ENCODE measurements at regions not wholly inside any gene's neighbourhood (a gene's known extent, or its start where the extent isn't known, plus 50 kb on each side); places are given as distances from the start of the nearest gene placed in this dataset.

DNA sequence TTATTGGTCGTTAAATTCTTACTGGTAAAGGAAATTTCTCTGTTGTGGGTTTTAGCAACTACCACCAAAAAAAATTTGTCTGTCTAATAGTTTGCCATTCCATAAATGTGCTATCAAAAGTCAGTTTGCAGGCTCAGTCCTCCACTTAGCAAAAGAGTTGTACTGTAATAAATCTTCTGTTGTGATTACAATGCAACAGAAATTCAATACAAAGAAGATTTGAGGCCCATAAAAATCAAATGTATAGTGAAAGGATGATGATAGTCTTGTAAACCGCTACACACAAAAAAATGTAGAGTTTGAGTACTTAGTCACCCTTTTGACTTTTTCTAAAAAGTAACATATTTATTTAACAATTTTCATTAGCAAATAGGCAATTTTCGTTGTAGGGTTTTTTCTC, 251.7 kb downstream of the VGLL3 start:
- H2BK120ac ChIP-seq (ENCODE audit: low read depth, low read length): no peak overlapping the region
- no peak overlapping the region for H2BK15ac ChIP-seq (replicated peaks; ENCODE audit: low read depth)

DNA sequence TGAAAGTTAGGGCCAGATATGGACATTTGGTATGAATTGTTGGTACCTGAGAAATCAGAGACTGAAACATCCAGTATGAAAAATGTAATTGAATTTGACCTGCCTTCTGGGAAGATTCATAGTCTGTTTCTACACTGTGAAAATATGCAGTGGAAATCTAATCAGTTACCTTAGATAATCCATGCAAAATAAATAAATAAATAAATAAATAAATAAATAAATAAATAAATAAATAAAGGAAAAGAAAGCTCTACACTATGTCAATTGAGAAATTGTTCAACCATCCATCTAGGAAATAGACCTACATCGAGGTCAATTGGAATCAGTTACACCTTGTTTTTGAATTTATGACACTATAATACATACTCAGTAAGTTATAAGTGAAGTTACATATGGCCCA, 252.3 kb downstream of the VGLL3 start:
- no peak overlapping the region for H2BK5ac ChIP-seq (ENCODE audit: low read length)
- no peak overlapping the region for H2BK15ac ChIP-seq (replicated peaks; ENCODE audit: low read depth)
- no peak overlapping the region for H3K9ac ChIP-seq (ENCODE audit: low read length)
- H3K36me3 ChIP-seq (ENCODE audit: control insufficient read depth, insufficient read depth, low read length): no peaks in the 10 kb centered on the region
- H3K56ac ChIP-seq (ENCODE audit: low read length): no peak overlapping the region
- no peak overlapping the region for H3K4me3 ChIP-seq (ENCODE audit: low read length)
- H3K4me2 ChIP-seq (ENCODE audit: low read length): no peak overlapping the region
- no peak overlapping the region for H3K4ac ChIP-seq (ENCODE audit: low read depth, low read length)
- H3K79me2 ChIP-seq (ENCODE audit: control insufficient read depth, insufficient read depth, low read length): no peaks in the 10 kb centered on the region
- H2AK5ac ChIP-seq (ENCODE audit: low read length): no peak overlapping the region
- no peaks in the 10 kb centered on the region for H3K4me1 ChIP-seq (ENCODE audit: control insufficient read depth, low read depth, low read length)
- H3K27ac ChIP-seq (ENCODE audit: low read depth, low read length): no peak overlapping the region
- H4K5ac ChIP-seq (ENCODE audit: low read length): no peak overlapping the region
- no peak overlapping the region for H4K8ac ChIP-seq (ENCODE audit: low read depth, low read length)
- no peak overlapping the region for H2BK120ac ChIP-seq (ENCODE audit: low read depth, low read length)
- no CpG with 5 or more reads among the region's 1 CpG for WGBS (ENCODE audit: extremely low coverage, insufficient coverage, low lambda C conversion rate)
- no peaks in the 10 kb centered on the region for H3K79me1 ChIP-seq (ENCODE audit: low read length)
- no peak overlapping the region for H3K23ac ChIP-seq (ENCODE audit: low read length)
- DNase-seq: no peak
- H3K27me3 ChIP-seq (ENCODE audit: insufficient read depth, low read length, poor library complexity): no peaks in the 10 kb centered on the region
- H3K18ac ChIP-seq (ENCODE audit: low read length): no peak overlapping the region

More for the DNA sequence above, 251.7 kb downstream of the VGLL3 start:
- DNase-seq: no peak
- Histone ChIP-seq H2BK5ac (ENCODE audit: low read length) (no peak overlapping the region), H3K4me3 (ENCODE audit: low read length) (no peak overlapping the region), H3K18ac (ENCODE audit: low read length) (no peak overlapping the region), H3K9ac (ENCODE audit: low read length) (no peak overlapping the region), H3K4me2 (ENCODE audit: low read length) (no peak overlapping the region), H3K36me3 (ENCODE audit: control insufficient read depth, insufficient read depth, low read length) (no peaks in the 10 kb centered on the region), H3K23ac (ENCODE audit: low read length) (no peak overlapping the region), H3K27ac (ENCODE audit: low read depth, low read length) (no peak overlapping the region), H3K56ac (ENCODE audit: low read length) (no peak overlapping the region), H4K5ac (ENCODE audit: low read length) (no peak overlapping the region), H4K8ac (ENCODE audit: low read depth, low read length) (no peak overlapping the region), H3K4ac (ENCODE audit: low read depth, low read length) (no peak overlapping the region), H2AK5ac (ENCODE audit: low read length) (no peak overlapping the region), H3K79me1 (ENCODE audit: low read length) (no peaks in the 10 kb centered on the region), H3K27me3 (ENCODE audit: insufficient read depth, low read length, poor library complexity) (no peaks in the 10 kb centered on the region), H3K79me2 (ENCODE audit: control insufficient read depth, insufficient read depth, low read length) (no peaks in the 10 kb centered on the region), H3K4me1 (ENCODE audit: control insufficient read depth, low read depth, low read length) (no peaks in the 10 kb centered on the region)
- no CpG with 5 or more reads among the region's 3 CpGs for WGBS (ENCODE audit: extremely low coverage, insufficient coverage, low lambda C conversion rate)

DNA sequence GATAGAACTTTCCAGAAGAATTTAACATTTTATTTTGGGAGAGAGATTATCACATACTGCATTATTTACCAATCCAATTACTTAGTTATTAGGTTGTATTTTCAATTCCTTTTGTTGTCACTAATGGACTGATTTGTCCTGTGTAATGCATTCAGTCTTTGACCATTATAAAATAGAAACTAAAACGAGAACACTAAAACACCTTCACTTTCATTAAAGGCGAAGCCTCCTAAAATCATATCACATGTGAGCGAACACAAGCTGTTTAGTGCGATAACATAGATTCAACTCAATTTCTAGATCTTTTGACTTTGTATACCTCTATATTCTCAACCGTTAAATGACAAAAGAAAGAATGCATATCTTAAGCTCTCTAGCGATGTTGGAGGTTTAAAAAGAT, 253.4 kb downstream of the VGLL3 start:
- DNase-seq: no peak
- H3K4me1 ChIP-seq (ENCODE audit: control insufficient read depth, low read depth, low read length): no peaks in the 10 kb centered on the region
- no peak overlapping the region for H3K27ac ChIP-seq (ENCODE audit: low read depth, low read length)
- no peak overlapping the region for H2BK5ac ChIP-seq (ENCODE audit: low read length)
- H3K9ac ChIP-seq (ENCODE audit: low read length): no peak overlapping the region
- H2BK15ac ChIP-seq (replicated peaks; ENCODE audit: low read depth): no peak overlapping the region
- no peak overlapping the region for H3K56ac ChIP-seq (ENCODE audit: low read length)
- WGBS (ENCODE audit: extremely low coverage, insufficient coverage, low lambda C conversion rate): no CpG with 5 or more reads among the region's 6 CpGs
- H3K4me2 ChIP-seq (ENCODE audit: low read length): no peak overlapping the region
- no peaks in the 10 kb centered on the region for H3K79me1 ChIP-seq (ENCODE audit: low read length)
- no peak overlapping the region for H4K8ac ChIP-seq (ENCODE audit: low read depth, low read length)
- no peak overlapping the region for H2AK5ac ChIP-seq (ENCODE audit: low read length)
- no peak overlapping the region for H2BK120ac ChIP-seq (ENCODE audit: low read depth, low read length)
- no peak overlapping the region for H3K18ac ChIP-seq (ENCODE audit: low read length)
- H3K23ac ChIP-seq (ENCODE audit: low read length): no peak overlapping the region
- no peaks in the 10 kb centered on the region for H3K79me2 ChIP-seq (ENCODE audit: control insufficient read depth, insufficient read depth, low read length)
- H4K5ac ChIP-seq (ENCODE audit: low read length): no peak overlapping the region
- H3K4ac ChIP-seq (ENCODE audit: low read depth, low read length): no peak overlapping the region
- no peak overlapping the region for H3K4me3 ChIP-seq (ENCODE audit: low read length)
- H3K36me3 ChIP-seq (ENCODE audit: control insufficient read depth, insufficient read depth, low read length): no peaks in the 10 kb centered on the region
- H3K27me3 ChIP-seq (ENCODE audit: insufficient read depth, low read length, poor library complexity): no peaks in the 10 kb centered on the region

DNA sequence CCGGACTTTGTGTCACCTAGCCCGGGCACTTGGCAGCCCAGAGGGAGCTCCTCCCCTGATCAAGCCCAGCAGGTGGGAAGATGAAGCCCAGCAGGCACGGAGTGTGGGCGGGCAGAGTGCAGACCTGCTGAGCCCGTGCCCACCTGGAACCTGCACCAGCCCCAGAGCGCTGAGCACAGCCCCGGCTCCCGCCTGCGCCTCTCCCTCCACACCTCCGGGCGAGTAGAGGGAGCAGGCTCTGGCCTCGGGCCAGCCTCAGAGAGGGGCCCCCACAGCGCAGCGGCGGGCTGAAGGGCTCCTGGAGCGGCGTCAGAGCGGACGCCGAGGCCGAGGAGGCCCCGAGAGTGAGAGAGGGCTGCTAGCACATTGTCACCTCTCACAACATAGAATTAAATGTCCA, 257.7 kb downstream of the VGLL3 start:
- DNase-seq: no peak
- H3K4me1 ChIP-seq (ENCODE audit: control insufficient read depth, low read depth, low read length): no peaks in the 10 kb centered on the region
- no peak overlapping the region for H2BK5ac ChIP-seq (ENCODE audit: low read length)
- no peaks in the 10 kb centered on the region for H3K36me3 ChIP-seq (ENCODE audit: control insufficient read depth, insufficient read depth, low read length)
- H3K27me3 ChIP-seq (ENCODE audit: insufficient read depth, low read length, poor library complexity): no peaks in the 10 kb centered on the region
- no peak overlapping the region for H3K9ac ChIP-seq (ENCODE audit: low read length)
- H2BK15ac ChIP-seq (replicated peaks; ENCODE audit: low read depth): no peak overlapping the region
- H3K4me3 ChIP-seq (ENCODE audit: low read length): no peak overlapping the region
- no peak overlapping the region for H2AK5ac ChIP-seq (ENCODE audit: low read length)
- no peak overlapping the region for H3K4ac ChIP-seq (ENCODE audit: low read depth, low read length)
- H4K5ac ChIP-seq (ENCODE audit: low read length): no peak overlapping the region
- WGBS (ENCODE audit: extremely low coverage, insufficient coverage, low lambda C conversion rate): no CpG with 5 or more reads among the region's 22 CpGs
- H2BK120ac ChIP-seq (ENCODE audit: low read depth, low read length): no peak overlapping the region
- H4K8ac ChIP-seq (ENCODE audit: low read depth, low read length): no peak overlapping the region
- no peaks in the 10 kb centered on the region for H3K79me1 ChIP-seq (ENCODE audit: low read length)
- no peaks in the 10 kb centered on the region for H3K79me2 ChIP-seq (ENCODE audit: control insufficient read depth, insufficient read depth, low read length)
- no peak overlapping the region for H3K18ac ChIP-seq (ENCODE audit: low read length)
- no peak overlapping the region for H3K27ac ChIP-seq (ENCODE audit: low read depth, low read length)
- no peak overlapping the region for H3K23ac ChIP-seq (ENCODE audit: low read length)
- H3K56ac ChIP-seq (ENCODE audit: low read length): no peak overlapping the region
- H3K4me2 ChIP-seq (ENCODE audit: low read length): no peak overlapping the region

DNA sequence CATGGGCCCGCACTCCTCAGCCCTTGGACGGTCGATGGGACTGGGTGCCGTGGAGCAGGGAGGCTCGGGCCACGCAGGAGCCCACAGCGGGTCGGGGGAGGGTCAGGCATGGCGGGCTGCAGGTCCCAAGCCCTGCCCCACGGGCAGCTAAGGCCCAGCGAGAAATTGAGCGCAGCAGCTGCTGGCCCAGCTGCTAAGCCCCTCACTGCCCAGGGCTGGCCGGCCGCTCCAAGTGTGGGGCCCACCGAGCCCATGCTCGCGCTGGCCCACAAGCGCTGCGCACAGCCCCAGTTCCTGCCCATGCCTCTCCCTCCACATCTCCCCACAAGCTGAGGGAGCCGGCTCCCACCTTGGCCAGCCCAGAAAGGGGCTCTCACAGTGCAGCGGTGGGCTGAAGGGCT, 259.4 kb downstream of the VGLL3 start:
- Histone ChIP-seq H3K18ac (ENCODE audit: low read length) (no peak overlapping the region), H3K4me1 (ENCODE audit: control insufficient read depth, low read depth, low read length) (no peaks in the 10 kb centered on the region), H3K9ac (ENCODE audit: low read length) (no peak overlapping the region), H2BK5ac (ENCODE audit: low read length) (no peak overlapping the region), H3K4me2 (ENCODE audit: low read length) (no peak overlapping the region), H3K23ac (ENCODE audit: low read length) (no peak overlapping the region), H3K27ac (ENCODE audit: low read depth, low read length) (no peak overlapping the region), H2BK15ac (replicated peaks; ENCODE audit: low read depth) (no peak overlapping the region), H2BK120ac (ENCODE audit: low read depth, low read length) (no peak overlapping the region), H3K56ac (ENCODE audit: low read length) (no peak overlapping the region), H3K79me1 (ENCODE audit: low read length) (no peaks in the 10 kb centered on the region), H4K8ac (ENCODE audit: low read depth, low read length) (no peak overlapping the region), H3K4ac (ENCODE audit: low read depth, low read length) (no peak overlapping the region), H3K27me3 (ENCODE audit: insufficient read depth, low read length, poor library complexity) (no peaks in the 10 kb centered on the region), H3K36me3 (ENCODE audit: control insufficient read depth, insufficient read depth, low read length) (no peaks in the 10 kb centered on the region), H4K5ac (ENCODE audit: low read length) (no peak overlapping the region), H3K4me3 (ENCODE audit: low read length) (no peak overlapping the region), H3K79me2 (ENCODE audit: control insufficient read depth, insufficient read depth, low read length) (no peaks in the 10 kb centered on the region), H2AK5ac (ENCODE audit: low read length) (no peak overlapping the region)
- DNase-seq: no peak
- WGBS (ENCODE audit: extremely low coverage, insufficient coverage, low lambda C conversion rate): no CpG with 5 or more reads among the region's 21 CpGs

DNA sequence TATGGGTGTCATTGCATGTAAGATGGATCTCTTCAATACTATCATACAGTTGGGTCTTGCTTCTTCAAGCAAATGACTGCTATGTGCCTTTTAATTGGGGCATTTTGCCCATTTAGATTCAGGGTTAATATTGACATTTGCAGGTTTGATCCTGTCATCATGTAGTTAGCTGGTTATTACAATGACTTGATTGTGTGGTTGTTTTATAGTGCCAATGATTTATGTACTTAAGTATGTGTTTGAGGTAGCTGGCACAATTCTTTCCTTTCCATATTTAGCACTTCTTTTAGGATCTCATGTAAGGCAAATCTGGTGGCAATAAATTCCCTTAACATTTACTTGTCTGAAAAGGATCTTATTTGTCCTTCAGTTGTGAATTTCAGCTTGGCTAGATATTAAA, 267.5 kb downstream of the VGLL3 start:
- Histone ChIP-seq H4K5ac (ENCODE audit: low read length) (no peak overlapping the region), H3K79me1 (ENCODE audit: low read length) (no peaks in the 10 kb centered on the region), H3K27ac (ENCODE audit: low read depth, low read length) (no peak overlapping the region), H3K4me2 (ENCODE audit: low read length) (no peak overlapping the region), H3K23ac (ENCODE audit: low read length) (no peak overlapping the region), H2BK15ac (replicated peaks; ENCODE audit: low read depth) (no peak overlapping the region), H3K27me3 (ENCODE audit: insufficient read depth, low read length, poor library complexity) (no peaks in the 10 kb centered on the region), H2BK5ac (ENCODE audit: low read length) (no peak overlapping the region), H2AK5ac (ENCODE audit: low read length) (no peak overlapping the region), H3K9ac (ENCODE audit: low read length) (no peak overlapping the region), H2BK120ac (ENCODE audit: low read depth, low read length) (no peak overlapping the region), H4K8ac (ENCODE audit: low read depth, low read length) (no peak overlapping the region), H3K4me3 (ENCODE audit: low read length) (no peak overlapping the region), H3K4ac (ENCODE audit: low read depth, low read length) (no peak overlapping the region), H3K18ac (ENCODE audit: low read length) (no peak overlapping the region), H3K4me1 (ENCODE audit: control insufficient read depth, low read depth, low read length) (no peaks in the 10 kb centered on the region), H3K56ac (ENCODE audit: low read length) (no peak overlapping the region), H3K36me3 (ENCODE audit: control insufficient read depth, insufficient read depth, low read length) (no peaks in the 10 kb centered on the region), H3K79me2 (ENCODE audit: control insufficient read depth, insufficient read depth, low read length) (no peaks in the 10 kb centered on the region)
- DNase-seq: no peak
